Lower leg skin (tissue), 3 donors: ENCODE measurements at regions not wholly inside any gene's neighbourhood (a gene's known extent, or its start where the extent isn't known, plus 50 kb on each side); places are given as distances from the start of the nearest gene placed in this dataset.

ENCODE experiments used
- CTCF ChIP-seq, 3 donors: fragments of 450-650 bp; IDR thresholded peaks; one replicate each; pipeline ENCODE4 v1.5.1; 2016; ENCODE audit warnings: antibody characterized with exemption in 3 of 3, mild to moderate bottlenecking in 3 of 3, moderate library complexity in 2 of 3
- POLR2A ChIP-seq, 2 donors: fragments of 450-650 bp; IDR thresholded peaks; one replicate each; pipeline ENCODE4 v1.6.1; 2016 to 2017; ENCODE audit warnings: antibody characterized with exemption in 2 of 2, mild to moderate bottlenecking in 1 of 2, moderate library complexity in 1 of 2

GRCh38 chr5:14922456-14922855 is 50.9 kb upstream of the ANKH start:
- TF ChIP-seq CTCF (IDR thresholded peaks at IDR 0.05) = no peak
- no peak for TF ChIP-seq POLR2A (IDR thresholded peaks at IDR 0.05)
